Ovary (tissue), 3 donors: ENCODE measurements at regions not wholly inside any gene's neighbourhood (a gene's known extent, or its start where the extent isn't known, plus 50 kb on each side); places are given as distances from the start of the nearest gene placed in this dataset.

Source experiments
- CTCF ChIP-seq, 3 donors: fragments of 450-650 bp in 2 of 3; fragments of 200-600 bp in 1 of 3; IDR thresholded peaks; one replicate each; pipeline versions ENCODE4 v1.5.1 to v1.8.0; 2016 to 2022; ENCODE audit warnings: antibody characterized with exemption in 3 of 3, mild to moderate bottlenecking in 1 of 3
- EP300 ChIP-seq: sonication (generic); formaldehyde crosslinking; IDR thresholded peaks from one replicate; pipeline ENCODE4 v1.6.1; 2017; ENCODE audit warnings: antibody characterized with exemption
- POLR2A ChIP-seq: fragments of 450-650 bp; IDR thresholded peaks from one replicate; pipeline ENCODE4 v1.6.1; 2017; ENCODE audit warnings: antibody characterized with exemption, mild to moderate bottlenecking, moderate library complexity
- donor health status: DM: no; HTN: no; CAD: no.

- TF ChIP-seq CTCF (IDR thresholded peaks at IDR 0.05): no peak
- no peak for TF ChIP-seq POLR2A
- no peak for TF ChIP-seq EP300
Measured at GRCh38 chr2:24438106-24438505, 52.9 kb upstream of the NCOA1 start.
